Kidney epithelial cell (primary cell): ENCODE measurements at regions not wholly inside any gene's neighbourhood (a gene's known extent, or its start where the extent isn't known, plus 50 kb on each side); places are given as distances from the start of the nearest gene placed in this dataset.

Source experiments
- DNase-seq: peaks from one replicate; pipeline ENCODE4 v3.0.0-alpha.2; 2010; ENCODE audit warnings: low read depth
- H3K27me3 ChIP-seq: 2 replicates; pipeline ENCODE4 v1.6.0; 2011; ENCODE audit warnings: low read length; ENCODE audit not compliant: control insufficient read depth, insufficient read depth
- H3K36me3 ChIP-seq: 2 replicates; pipeline ENCODE4 v1.5.1; 2011; ENCODE audit warnings: low read length; ENCODE audit not compliant: control insufficient read depth, insufficient read depth
- H3K4me3 ChIP-seq: 2 replicates; pipeline ENCODE4 v1.5.1; 2011; ENCODE audit warnings: low read depth, mild to moderate bottlenecking, control low read depth, low read length
- CTCF ChIP-seq: IDR thresholded peaks from 2 replicates; pipeline ENCODE4 v1.5.1; 2011; ENCODE audit warnings: mild to moderate bottlenecking, moderate library complexity, low read length, control low read depth, inconsistent platforms; ENCODE audit not compliant: insufficient read depth, poor library complexity, severe bottlenecking

- TF ChIP-seq CTCF = no peak
- H3K36me3 ChIP-seq = no peaks in the 10 kb centered on the region
- no peak overlapping the region for H3K4me3 ChIP-seq
- no peaks in the 10 kb centered on the region for H3K27me3 ChIP-seq
- DNase-seq = no peak
Measured at GRCh38 chr6:74167976-74168375, 472.0 kb downstream of the CD109 start.

DNA sequence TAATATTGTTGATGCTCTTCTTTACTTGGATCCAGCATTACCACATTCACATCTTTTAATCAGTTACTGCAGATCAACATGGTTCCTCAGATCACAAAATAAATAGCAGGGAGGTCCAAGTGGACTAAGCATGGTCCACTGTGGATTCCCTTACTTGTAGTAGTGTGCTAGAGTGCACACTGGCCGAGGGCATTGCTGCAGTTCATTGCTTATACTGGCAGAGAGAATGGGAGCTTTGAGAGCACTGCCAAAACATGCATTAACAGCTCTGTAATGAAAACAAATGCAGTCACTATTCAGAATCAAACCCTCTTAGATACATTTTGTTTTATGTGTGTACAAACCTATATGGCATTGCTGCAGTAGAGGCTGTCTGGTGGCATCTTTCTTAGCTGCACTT is 471.5 kb downstream of the CD109 start:
- Histone ChIP-seq H3K36me3 (no peaks in the 10 kb centered on the region), H3K4me3 (no peak overlapping the region), H3K27me3 (no peaks in the 10 kb centered on the region)
- DNase-seq = no peak
- no peak for TF ChIP-seq CTCF

- TF ChIP-seq CTCF = no peak
- no peaks in the 10 kb centered on the region for H3K27me3 ChIP-seq
- H3K4me3 ChIP-seq = no peak overlapping the region
- no peak for DNase-seq
- no peaks in the 10 kb centered on the region for H3K36me3 ChIP-seq
Measured at GRCh38 chr6:74166849-74167248, 470.8 kb downstream of the CD109 start.

DNA sequence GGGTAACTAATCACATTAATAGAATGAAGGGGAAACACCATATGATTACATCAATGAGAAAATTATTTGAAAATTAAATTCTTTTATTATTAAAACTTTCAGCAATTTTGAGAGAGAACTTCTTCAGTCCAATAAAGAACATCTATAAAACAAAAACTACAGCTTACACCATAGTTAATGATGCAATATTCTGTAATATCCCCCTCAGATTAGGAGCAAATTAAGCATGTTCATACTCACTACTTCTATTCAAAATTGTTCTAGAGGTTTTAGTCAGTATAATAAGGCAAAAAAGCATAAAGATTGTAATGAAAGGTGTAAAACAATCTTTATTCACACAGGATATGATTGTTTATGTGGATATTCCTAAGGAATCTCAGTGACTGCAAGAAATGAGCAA is 465.4 kb downstream of the CD109 start:
- no peak for TF ChIP-seq CTCF
- Histone ChIP-seq H3K4me3 (no peak overlapping the region), H3K27me3 (no peaks in the 10 kb centered on the region), H3K36me3 (no peaks in the 10 kb centered on the region)
- DNase-seq = no peak

DNA sequence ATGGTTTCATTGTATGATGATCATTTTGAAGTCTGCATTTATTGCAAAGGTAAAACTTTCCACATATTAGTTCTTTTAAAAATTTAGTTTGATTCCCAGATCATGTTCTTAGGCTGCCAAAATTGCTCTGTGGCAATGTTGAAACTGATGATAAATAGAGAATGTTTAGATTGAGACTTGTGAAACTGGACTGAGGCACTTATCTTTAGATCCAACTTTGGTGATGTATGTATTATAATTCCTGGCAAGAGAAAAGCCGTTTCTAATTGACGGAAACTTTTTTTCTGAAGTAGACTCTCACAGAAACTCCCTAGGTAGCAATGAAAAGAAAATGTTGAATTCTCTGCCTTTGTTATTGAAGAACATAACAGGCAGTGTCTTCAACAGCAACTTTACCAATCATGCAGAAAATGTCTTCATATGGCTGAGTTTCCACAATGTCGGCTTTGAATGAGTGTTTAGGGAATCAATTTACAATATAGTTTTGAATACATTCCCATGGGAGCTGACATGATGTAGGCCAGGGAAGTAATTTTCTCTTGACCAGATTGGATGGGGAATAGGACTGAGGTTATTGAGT is 456.2 kb downstream of the CD109 start:
- no peak for DNase-seq
- Histone ChIP-seq H3K27me3 (no peaks in the 10 kb centered on the region), H3K36me3 (no peaks in the 10 kb centered on the region), H3K4me3 (no peak overlapping the region)
- no peak for TF ChIP-seq CTCF

- Histone ChIP-seq H3K36me3 (no peaks in the 10 kb centered on the region), H3K4me3 (no peak overlapping the region), H3K27me3 (no peaks in the 10 kb centered on the region)
- no peak for DNase-seq
- TF ChIP-seq CTCF = no peak
Measured at GRCh38 chr6:74145931-74146330, 449.9 kb downstream of the CD109 start.
